ENCODE measurements at regions not wholly inside any gene's neighbourhood (a gene's known extent, or its start where the extent isn't known, plus 50 kb on each side); places are given as distances from the start of the nearest gene placed in this dataset.

- Histone ChIP-seq H3K27me3 (ENCODE audit: control insufficient read depth, insufficient read depth, low read length) (no peaks in the 10 kb centered on the region), H3K27ac (no peak overlapping the region), H3K4me2 (ENCODE audit: low read length) (no peak overlapping the region), H3K79me2 (no peaks in the 10 kb centered on the region), H3K36me3 (ENCODE audit: control insufficient read depth, insufficient read depth, low read length) (no peaks in the 10 kb centered on the region), H3K9ac (no peak overlapping the region), H2AFZ (no peak overlapping the region), H3K9me3 (ENCODE audit: control insufficient read depth, low read length) (no peaks in the 10 kb centered on the region), H3K4me1 (no peaks in the 10 kb centered on the region), H3K4me3 (ENCODE audit: low read depth, low read length) (no peak overlapping the region)
- TF ChIP-seq CTCF (IDR thresholded peaks at IDR 0.05) = no peak
Observed at GRCh38 chr2:66896131-66896530, 461.2 kb downstream of the MEIS1 start.

DNA sequence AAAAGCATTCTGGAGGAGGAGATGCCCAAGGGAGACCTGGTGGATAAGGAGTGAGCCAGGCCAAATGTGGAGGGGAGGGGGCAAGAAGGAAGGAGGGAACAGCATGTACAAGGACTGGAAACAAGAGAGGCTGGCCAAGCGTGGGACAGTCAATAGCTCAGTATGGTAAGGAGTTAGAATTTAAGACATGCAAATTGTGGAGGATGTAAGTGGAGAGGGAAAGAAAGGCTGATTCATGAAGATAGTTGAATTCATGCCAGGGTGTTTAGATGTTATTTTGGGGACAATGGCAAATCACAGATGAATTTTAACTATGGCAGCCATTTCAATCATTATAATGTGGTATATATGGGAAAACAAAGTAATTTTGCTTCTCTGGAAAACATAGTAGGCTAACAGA is 462.3 kb downstream of the MEIS1 start:
- no peak overlapping the region for H3K4me3 ChIP-seq (ENCODE audit: low read depth, low read length)
- TF ChIP-seq CTCF (IDR thresholded peaks at IDR 0.05) = no peak
- no peak overlapping the region for H3K4me2 ChIP-seq (ENCODE audit: low read length)
- H3K27ac ChIP-seq = no peak overlapping the region
- H3K9me3 ChIP-seq (ENCODE audit: control insufficient read depth, low read length) = no peaks in the 10 kb centered on the region
- H3K9ac ChIP-seq = no peak overlapping the region
- no peaks in the 10 kb centered on the region for H3K4me1 ChIP-seq
- H3K79me2 ChIP-seq = no peaks in the 10 kb centered on the region
- no peaks in the 10 kb centered on the region for H3K36me3 ChIP-seq (ENCODE audit: control insufficient read depth, insufficient read depth, low read length)
- H3K27me3 ChIP-seq (ENCODE audit: control insufficient read depth, insufficient read depth, low read length) = no peaks in the 10 kb centered on the region
- no peak overlapping the region for H2AFZ ChIP-seq

DNA sequence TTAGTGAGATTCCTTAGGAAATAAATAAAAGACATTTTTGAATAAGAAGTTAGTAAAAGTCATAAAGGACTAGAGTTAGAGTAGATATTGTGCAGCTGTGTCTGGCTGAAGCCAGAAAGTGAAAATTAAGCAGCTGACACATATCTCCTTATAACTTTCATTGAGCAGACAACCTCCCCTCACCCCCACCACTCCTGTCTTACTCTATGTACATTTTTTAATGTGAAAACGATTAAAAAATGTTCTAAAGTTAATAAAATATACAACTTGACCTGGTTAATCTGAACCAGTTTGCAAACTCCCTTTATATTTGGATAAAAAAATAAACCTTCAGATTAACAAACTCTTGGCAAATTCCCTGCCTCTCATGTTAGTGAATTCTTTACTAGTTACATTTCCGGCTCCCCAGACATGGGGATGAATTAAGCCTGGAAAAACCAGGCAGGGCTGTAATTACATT is 462.8 kb downstream of the MEIS1 start:
- no peaks in the 10 kb centered on the region for H3K27me3 ChIP-seq (ENCODE audit: control insufficient read depth, insufficient read depth, low read length)
- H3K4me2 ChIP-seq (ENCODE audit: low read length) = no peak overlapping the region
- H3K36me3 ChIP-seq (ENCODE audit: control insufficient read depth, insufficient read depth, low read length) = no peaks in the 10 kb centered on the region
- H3K9me3 ChIP-seq (ENCODE audit: control insufficient read depth, low read length) = no peaks in the 10 kb centered on the region
- H3K4me1 ChIP-seq = no peaks in the 10 kb centered on the region
- no peak for TF ChIP-seq CTCF (IDR thresholded peaks at IDR 0.05)
- no peak overlapping the region for H3K4me3 ChIP-seq (ENCODE audit: low read depth, low read length)
- no peaks in the 10 kb centered on the region for H3K79me2 ChIP-seq
- no peak overlapping the region for H2AFZ ChIP-seq
- H3K9ac ChIP-seq = no peak overlapping the region
- H3K27ac ChIP-seq = no peak overlapping the region

DNA sequence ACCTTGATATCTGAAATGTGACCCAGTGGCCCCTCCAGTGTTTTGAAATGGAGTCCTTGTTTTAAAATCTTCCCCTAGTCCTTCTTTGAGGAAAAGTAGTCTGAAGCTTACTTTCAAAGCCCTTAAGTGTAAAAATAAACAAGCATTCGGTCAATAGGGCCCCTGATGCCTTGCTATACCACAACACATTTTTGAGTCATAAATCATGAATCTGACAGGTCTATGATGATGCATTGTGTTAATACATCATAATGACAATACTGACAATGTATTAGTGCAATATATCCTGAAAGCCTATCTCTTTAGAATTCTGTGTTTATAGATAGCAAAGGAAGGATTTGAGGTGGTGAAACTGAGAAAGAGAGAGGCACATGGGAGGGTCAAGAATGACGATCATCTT is 464.2 kb downstream of the MEIS1 start:
- no peaks in the 10 kb centered on the region for H3K79me2 ChIP-seq
- H3K9me3 ChIP-seq (ENCODE audit: control insufficient read depth, low read length) = no peaks in the 10 kb centered on the region
- no peak overlapping the region for H3K9ac ChIP-seq
- no peak for TF ChIP-seq CTCF (IDR thresholded peaks at IDR 0.05)
- H3K4me1 ChIP-seq = no peaks in the 10 kb centered on the region
- no peak overlapping the region for H2AFZ ChIP-seq
- no peak overlapping the region for H3K4me3 ChIP-seq (ENCODE audit: low read depth, low read length)
- no peak overlapping the region for H3K27ac ChIP-seq
- H3K27me3 ChIP-seq (ENCODE audit: control insufficient read depth, insufficient read depth, low read length) = no peaks in the 10 kb centered on the region
- H3K4me2 ChIP-seq (ENCODE audit: low read length) = no peak overlapping the region
- no peaks in the 10 kb centered on the region for H3K36me3 ChIP-seq (ENCODE audit: control insufficient read depth, insufficient read depth, low read length)

- Histone ChIP-seq H3K4me2 (ENCODE audit: low read length) (no peak overlapping the region), H3K4me3 (ENCODE audit: low read depth, low read length) (no peak overlapping the region), H3K79me2 (no peaks in the 10 kb centered on the region), H3K36me3 (ENCODE audit: control insufficient read depth, insufficient read depth, low read length) (no peaks in the 10 kb centered on the region), H3K9me3 (ENCODE audit: control insufficient read depth, low read length) (no peaks in the 10 kb centered on the region), H3K9ac (no peak overlapping the region), H3K27ac (no peak overlapping the region), H3K27me3 (ENCODE audit: control insufficient read depth, insufficient read depth, low read length) (no peaks in the 10 kb centered on the region), H3K4me1 (no peaks in the 10 kb centered on the region), H2AFZ (no peak overlapping the region)
- no peak for TF ChIP-seq CTCF (IDR thresholded peaks at IDR 0.05)
Observed at GRCh38 chr2:66899648-66900047, 464.7 kb downstream of the MEIS1 start.
